MM.1S (cell line): ENCODE measurements at regions not wholly inside any gene's neighbourhood (a gene's known extent, or its start where the extent isn't known, plus 50 kb on each side); places are given as distances from the start of the nearest gene placed in this dataset.

ENCODE experiments used
- DNase-seq: peaks from one replicate; pipeline ENCODE4 v3.0.0-alpha.2; 2015
- H2AFZ ChIP-seq: fragments of 300-600 bp; sonication (generic); 2 replicates; pipeline ENCODE4 v1.6.0; 2016; ENCODE audit warnings: antibody characterized with exemption, low read length
- H3F3A ChIP-seq: fragments of 300-600 bp; sonication (generic); 2 replicates; pipeline ENCODE4 v1.6.1; 2016; ENCODE audit warnings: mild to moderate bottlenecking, antibody characterized with exemption, low read length, moderate library complexity, mixed read lengths; ENCODE audit not compliant: insufficient read depth
- H3K27ac ChIP-seq: fragments of 300-600 bp; sonication (generic); 2 replicates; pipeline ENCODE4 v1.5.1; 2016; ENCODE audit warnings: mild to moderate bottlenecking, low read length
- H3K27me3 ChIP-seq: fragments of 300-600 bp; sonication (generic); replicated peaks from 2 replicates; pipeline ENCODE4 v1.6.0; 2016; ENCODE audit warnings: low read length; ENCODE audit not compliant: insufficient read depth
- H3K36me3 ChIP-seq: fragments of 300-600 bp; sonication (generic); replicated peaks from 2 replicates; pipeline ENCODE4 v1.6.1; 2016; ENCODE audit warnings: mild to moderate bottlenecking, low read length, mixed read lengths; ENCODE audit not compliant: insufficient read depth
- H3K4me1 ChIP-seq: fragments of 300-600 bp; sonication (generic); 2 replicates; pipeline ENCODE4 v1.6.1; 2016; ENCODE audit warnings: low read length, mixed read lengths
- H3K4me2 ChIP-seq: fragments of 300-600 bp; sonication (generic); 2 replicates; pipeline ENCODE4 v1.6.0; 2016; ENCODE audit warnings: low read depth, low read length
- H3K4me3 ChIP-seq: fragments of 300-600 bp; sonication (generic); 2 replicates; pipeline ENCODE4 v1.5.1; 2016; ENCODE audit warnings: low read length, mixed read lengths
- H3K79me2 ChIP-seq: fragments of 300-600 bp; sonication (generic); 2 replicates; pipeline ENCODE4 v1.6.1; 2016; ENCODE audit warnings: mixed run types, low read length, mixed read lengths
- H3K9ac ChIP-seq: fragments of 300-600 bp; sonication (generic); 2 replicates; pipeline ENCODE4 v1.6.1; 2016; ENCODE audit warnings: low read length, mixed read lengths
- H3K9me2 ChIP-seq: fragments of 300-600 bp; sonication (generic); replicated peaks from 2 replicates; pipeline ENCODE4 v1.6.1; 2016; ENCODE audit warnings: mild to moderate bottlenecking, low read length, mixed read lengths; ENCODE audit not compliant: insufficient read depth
- H3K9me3 ChIP-seq: fragments of 300-600 bp; sonication (generic); replicated peaks from 2 replicates; pipeline ENCODE4 v1.6.1; 2016; ENCODE audit warnings: mild to moderate bottlenecking, low read length, mixed read lengths; ENCODE audit not compliant: insufficient read depth
- H4K20me1 ChIP-seq: fragments of 300-600 bp; sonication (generic); 2 replicates; pipeline ENCODE4 v1.6.1; 2016; ENCODE audit warnings: mild to moderate bottlenecking, low read length, moderate library complexity, mixed read lengths; ENCODE audit not compliant: insufficient read depth
- EZH2 ChIP-seq: fragments of 300-600 bp; sonication (generic); optimal IDR thresholded peaks from 2 replicates; pipeline ENCODE3; 2017; ENCODE audit warnings: low read depth, mild to moderate bottlenecking, antibody characterized with exemption, low read length, mixed read lengths
- EZH2phosphoT487 ChIP-seq: fragments of 300-600 bp; sonication (generic); IDR thresholded peaks from 2 replicates; pipeline ENCODE4 v1.6.1; 2018; ENCODE audit warnings: antibody characterized with exemption, low read length
- TF ChIP-seq, protein P1 (sequence below): fragments of 300-600 bp; sonication (generic); IDR thresholded peaks from 2 replicates; pipeline ENCODE4 v1.5.1; 2016; ENCODE audit warnings: antibody characterized with exemption, low read length, mixed read lengths

GRCh38 chr3:31274326-31275024, 258.2 kb upstream of the STT3B start:
- H3K27ac ChIP-seq, result no peak overlapping the region
- no peaks in the 10 kb centered on the region for H4K20me1 ChIP-seq
- no peak overlapping the region for H3K4me2 ChIP-seq
- no peaks in the 10 kb centered on the region for H3K36me3 ChIP-seq
- no peaks in the 10 kb centered on the region for H3K9me3 ChIP-seq
- TF ChIP-seq, protein P1, sequence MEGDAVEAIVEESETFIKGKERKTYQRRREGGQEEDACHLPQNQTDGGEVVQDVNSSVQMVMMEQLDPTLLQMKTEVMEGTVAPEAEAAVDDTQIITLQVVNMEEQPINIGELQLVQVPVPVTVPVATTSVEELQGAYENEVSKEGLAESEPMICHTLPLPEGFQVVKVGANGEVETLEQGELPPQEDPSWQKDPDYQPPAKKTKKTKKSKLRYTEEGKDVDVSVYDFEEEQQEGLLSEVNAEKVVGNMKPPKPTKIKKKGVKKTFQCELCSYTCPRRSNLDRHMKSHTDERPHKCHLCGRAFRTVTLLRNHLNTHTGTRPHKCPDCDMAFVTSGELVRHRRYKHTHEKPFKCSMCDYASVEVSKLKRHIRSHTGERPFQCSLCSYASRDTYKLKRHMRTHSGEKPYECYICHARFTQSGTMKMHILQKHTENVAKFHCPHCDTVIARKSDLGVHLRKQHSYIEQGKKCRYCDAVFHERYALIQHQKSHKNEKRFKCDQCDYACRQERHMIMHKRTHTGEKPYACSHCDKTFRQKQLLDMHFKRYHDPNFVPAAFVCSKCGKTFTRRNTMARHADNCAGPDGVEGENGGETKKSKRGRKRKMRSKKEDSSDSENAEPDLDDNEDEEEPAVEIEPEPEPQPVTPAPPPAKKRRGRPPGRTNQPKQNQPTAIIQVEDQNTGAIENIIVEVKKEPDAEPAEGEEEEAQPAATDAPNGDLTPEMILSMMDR, result no peak
- TF ChIP-seq EZH2phosphoT487 (no peak), EZH2 (no peak)
- no peaks in the 10 kb centered on the region for H3F3A ChIP-seq
- no peaks in the 10 kb centered on the region for H3K79me2 ChIP-seq
- H3K27me3 ChIP-seq, result no peaks in the 10 kb centered on the region
- no peak overlapping the region for H3K9ac ChIP-seq
- H3K4me3 ChIP-seq, result no peak overlapping the region
- H3K9me2 ChIP-seq, result no peaks in the 10 kb centered on the region
- DNase-seq, result no peak
- no peaks in the 10 kb centered on the region for H3K4me1 ChIP-seq
- no peak overlapping the region for H2AFZ ChIP-seq

GRCh38 chr3:31275038-31275572, 257.6 kb upstream of the STT3B start:
- DNase-seq, result no peak
- TF ChIP-seq, protein P1, result no peak
- TF ChIP-seq EZH2, result no peak
- TF ChIP-seq EZH2phosphoT487, result no peak
- no peaks in the 10 kb centered on the region for H3K79me2 ChIP-seq
- H4K20me1 ChIP-seq, result no peaks in the 10 kb centered on the region
- no peaks in the 10 kb centered on the region for H3K27me3 ChIP-seq
- no peak overlapping the region for H3K27ac ChIP-seq
- no peak overlapping the region for H2AFZ ChIP-seq
- H3K9ac ChIP-seq, result no peak overlapping the region
- H3K9me3 ChIP-seq, result no peaks in the 10 kb centered on the region
- H3K36me3 ChIP-seq, result no peaks in the 10 kb centered on the region
- no peaks in the 10 kb centered on the region for H3K4me1 ChIP-seq
- no peak overlapping the region for H3K4me3 ChIP-seq
- no peaks in the 10 kb centered on the region for H3K9me2 ChIP-seq
- no peaks in the 10 kb centered on the region for H3F3A ChIP-seq
- H3K4me2 ChIP-seq, result no peak overlapping the region

DNA sequence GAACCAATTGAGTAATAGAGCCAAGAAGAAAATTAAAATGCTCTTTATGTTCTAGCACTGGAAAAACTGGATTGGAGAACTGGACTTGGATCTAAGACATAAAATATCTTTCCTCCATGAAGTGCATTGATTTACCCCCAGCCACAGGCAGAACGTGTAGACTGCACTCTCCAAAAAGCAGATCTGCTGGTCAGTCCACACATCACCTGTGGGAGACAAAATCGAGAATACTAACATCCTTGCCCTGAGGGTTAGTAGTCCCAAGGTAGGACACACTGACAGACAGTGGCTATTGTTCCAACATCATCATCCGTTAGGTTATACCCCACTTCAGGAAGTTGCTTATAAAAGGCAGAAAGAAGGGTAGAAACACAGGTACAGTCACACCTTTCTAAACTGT, 257.1 kb upstream of the STT3B start:
- Histone ChIP-seq H3K4me2 (no peak overlapping the region), H3K4me1 (no peaks in the 10 kb centered on the region), H3K27me3 (no peaks in the 10 kb centered on the region), H3K9ac (no peak overlapping the region), H3K9me2 (no peaks in the 10 kb centered on the region), H3K9me3 (no peaks in the 10 kb centered on the region), H3K4me3 (no peak overlapping the region), H3K79me2 (no peaks in the 10 kb centered on the region), H2AFZ (no peak overlapping the region), H4K20me1 (no peaks in the 10 kb centered on the region), H3K27ac (no peak overlapping the region), H3K36me3 (no peaks in the 10 kb centered on the region), H3F3A (no peaks in the 10 kb centered on the region)
- no peak for DNase-seq
- TF ChIP-seq, protein P1, result no peak
- TF ChIP-seq EZH2phosphoT487, result no peak
- no peak for TF ChIP-seq EZH2
